ENCODE measurements at regions not wholly inside any gene's neighbourhood (a gene's known extent, or its start where the extent isn't known, plus 50 kb on each side); places are given as distances from the start of the nearest gene placed in this dataset.

- TF ChIP-seq USF2 (IDR thresholded peaks at IDR 0.05; ENCODE audit: low read length) (no peak), SP1 (IDR thresholded peaks at IDR 0.05; ENCODE audit: low read depth, low read length) (no peak), CEBPB (IDR thresholded peaks at IDR 0.05; ENCODE audit: low read depth, low read length) (no peak), CHD2 (IDR thresholded peaks at IDR 0.05; ENCODE audit: low read length) (no peak), FOSL1 (IDR thresholded peaks at IDR 0.05; ENCODE audit: insufficient read depth, low read depth, low read length) (no peak)
Measured at GRCh38 chr5:174340226-174340625, 294.7 kb downstream of the NSG2 start (continued).
